SK-N-SH (cell line): ENCODE measurements at regions not wholly inside any gene's neighbourhood (a gene's known extent, or its start where the extent isn't known, plus 50 kb on each side); places are given as distances from the start of the nearest gene placed in this dataset.

Experiments
- CTCF ChIA-PET: fragments of 300-600, 350-600 bp; formaldehyde crosslinking; extraction: SDS; loops from one replicate; lab custom pipeline; 2021; lab: Yijun Ruan, JAX
- POLR2A ChIA-PET: fragments of 350-600 bp; sonication (Branson Sonifier 250); formaldehyde crosslinking; extraction: SDS; loops from one replicate; lab custom pipeline; 2020; ENCODE audit warnings: antibody characterized with exemption, inconsistent platforms; lab: Yijun Ruan, JAX
- DNase-seq: peaks from one replicate; pipeline ENCODE4 v3.0.0; 2012
- H2AFZ ChIP-seq: fragments of 200-600 bp; sonication (generic); 2 replicates; pipeline ENCODE4 v1.8.1; 2016; ENCODE audit warnings: antibody characterized with exemption, mild to moderate bottlenecking, low read depth
- H3F3A ChIP-seq: fragments of 200-600 bp; sonication (generic); replicated peaks from 2 replicates; pipeline ENCODE3; 2016; ENCODE audit warnings: antibody characterized with exemption, mild to moderate bottlenecking; ENCODE audit not compliant: insufficient read depth
- H3K27ac ChIP-seq, 2 experiments: fragments of 200-500 bp in 1 of 2; fragments of 200-600 bp in 1 of 2; sonication (Bioruptor generic) in 1 of 2; sonication (generic), shearing (Covaris generic) in 1 of 2; 2 replicates each; pipeline versions ENCODE4 v1.5.1 to v1.6.1; 2014 to 2016; ENCODE audit warnings: low read depth in 2 of 2, inconsistent platforms in 1 of 2, low read length in 1 of 2, mild to moderate bottlenecking in 1 of 2, mixed read lengths in 1 of 2
- H3K27me3 ChIP-seq: fragments of 200-600 bp; sonication (generic), shearing (Covaris generic); 2 replicates; pipeline ENCODE4 v1.6.1; 2016; ENCODE audit warnings: mixed run types; ENCODE audit not compliant: insufficient read depth
- H3K36me3 ChIP-seq, 2 experiments: fragments of 200-500 bp in 1 of 2; fragments of 200-600 bp in 1 of 2; sonication (Bioruptor generic) in 1 of 2; sonication (generic) in 1 of 2; replicated peaks in 1 of 2; 2 replicates each; pipeline versions ENCODE3 to v1.5.1; 2014 to 2016; ENCODE audit warnings: low read length in 1 of 2, mild to moderate bottlenecking in 1 of 2; ENCODE audit not compliant: insufficient read depth in 2 of 2, control insufficient read depth in 1 of 2
- H3K4me1 ChIP-seq, 2 experiments: fragments of 200-500 bp in 1 of 2; fragments of 200-600 bp in 1 of 2; sonication (Bioruptor generic) in 1 of 2; sonication (generic), shearing (Covaris generic) in 1 of 2; 2 replicates each; pipeline versions ENCODE4 v1.5.1 to v1.6.1; 2014 to 2016; ENCODE audit warnings: low read depth in 1 of 2, low read length in 1 of 2, mixed run types in 1 of 2; ENCODE audit not compliant: insufficient read depth in 2 of 2, control insufficient read depth in 1 of 2
- H3K4me2 ChIP-seq: fragments of 200-600 bp; sonication (generic), shearing (Covaris generic); 2 replicates; pipeline ENCODE4 v1.6.1; 2017; ENCODE audit warnings: mixed run types
- H3K4me3 ChIP-seq, 2 experiments: fragments of 200-500 bp in 1 of 2; fragments of 200-600 bp in 1 of 2; sonication (Bioruptor generic) in 1 of 2; sonication (generic), shearing (Covaris generic) in 1 of 2; 2 replicates each; pipeline versions ENCODE4 v1.5.1 to v1.8.1; 2014 to 2016; ENCODE audit warnings: low read depth in 2 of 2, inconsistent platforms in 1 of 2, low read length in 1 of 2, mild to moderate bottlenecking in 1 of 2, mixed read lengths in 1 of 2, moderate library complexity in 1 of 2
- H3K79me2 ChIP-seq: fragments of 200-600 bp; sonication (generic); 2 replicates; pipeline ENCODE4 v1.8.1; 2017; ENCODE audit warnings: mild to moderate bottlenecking; ENCODE audit not compliant: insufficient read depth
- H3K9ac ChIP-seq: fragments of 200-600 bp; sonication (generic); 2 replicates; pipeline ENCODE4 v1.6.1; 2017; ENCODE audit warnings: mixed run types
- H3K9me2 ChIP-seq: fragments of 200-600 bp; sonication (generic); 2 replicates; pipeline ENCODE4 v1.6.1; 2017; ENCODE audit warnings: mixed run types
- H3K9me3 ChIP-seq: fragments of 200-600 bp; sonication (generic); 2 replicates; pipeline ENCODE4 v1.6.1; 2017; ENCODE audit warnings: mixed run types, mild to moderate bottlenecking, moderate library complexity
- H4K20me1 ChIP-seq: fragments of 200-600 bp; sonication (generic); 2 replicates; pipeline ENCODE4 v1.6.1; 2017; ENCODE audit warnings: mild to moderate bottlenecking, mixed run types; ENCODE audit not compliant: insufficient read depth
- CTCF ChIP-seq: fragments of 200-600 bp; sonication (generic); IDR thresholded peaks from 2 replicates; pipeline ENCODE4 v1.6.1; 2017; ENCODE audit warnings: antibody characterized with exemption, mild to moderate bottlenecking, moderate library complexity
- EZH2phosphoT487 ChIP-seq: fragments of 200-600 bp; sonication (generic); IDR thresholded peaks from 2 replicates; pipeline ENCODE4 v1.6.1; 2017; ENCODE audit warnings: low read depth, mixed run types, mild to moderate bottlenecking, antibody characterized with exemption, moderate library complexity, borderline replicate concordance
- FOXJ3 ChIP-seq: sonication (generic); formaldehyde crosslinking; IDR thresholded peaks from 2 replicates; pipeline ENCODE4 v1.5.1; 2020; ENCODE audit warnings: mild to moderate bottlenecking, missing genetic modification reagents
- MAX ChIP-seq: IDR thresholded peaks from 2 replicates; pipeline ENCODE4 v1.4.0; 2012; ENCODE audit warnings: low read depth
- MEF2A ChIP-seq: IDR thresholded peaks from 2 replicates; pipeline ENCODE4 v1.4.0; 2012; ENCODE audit warnings: low read depth, borderline replicate concordance
- MXI1 ChIP-seq: IDR thresholded peaks from 2 replicates; pipeline ENCODE4 v1.6.1; 2012; ENCODE audit warnings: mild to moderate bottlenecking, low read depth, low read length, improper control_type of control experiment
- NFIC ChIP-seq: IDR thresholded peaks from 2 replicates; pipeline ENCODE4 v1.4.0; 2012; ENCODE audit warnings: borderline replicate concordance
- POLR2AphosphoS5 ChIP-seq: IDR thresholded peaks from 2 replicates; pipeline ENCODE4 v1.6.1; 2012; ENCODE audit warnings: low read depth, low read length
- RAD21 ChIP-seq: IDR thresholded peaks from 2 replicates; pipeline ENCODE4 v1.6.1; 2012; ENCODE audit warnings: mild to moderate bottlenecking, low read length
- RCOR1 ChIP-seq: fragments of 150-350 bp; IDR thresholded peaks from 2 replicates; pipeline ENCODE4 v1.6.1; 2017; ENCODE audit warnings: antibody characterized with exemption, low read length
- RFX5 ChIP-seq: IDR thresholded peaks from 2 replicates; pipeline ENCODE4 v1.6.1; 2012; ENCODE audit warnings: mild to moderate bottlenecking, improper control_type of control experiment, low read length
- RXRA ChIP-seq: IDR thresholded peaks from 2 replicates; pipeline ENCODE4 v1.4.0; 2012; ENCODE audit warnings: low read depth, mild to moderate bottlenecking, borderline replicate concordance
- TAF1 ChIP-seq: IDR thresholded peaks from 2 replicates; pipeline ENCODE4 v1.6.1; 2012; ENCODE audit warnings: low read depth, mild to moderate bottlenecking, low read length, moderate library complexity, borderline replicate concordance
- TCF12 ChIP-seq: IDR thresholded peaks from 2 replicates; pipeline ENCODE4 v1.4.0; 2012
- TEAD4 ChIP-seq: IDR thresholded peaks from 2 replicates; pipeline ENCODE4 v1.4.0; 2012; ENCODE audit warnings: mild to moderate bottlenecking, borderline replicate concordance; ENCODE audit not compliant: insufficient read depth
- YY1 ChIP-seq: IDR thresholded peaks from 2 replicates; pipeline ENCODE4 v1.4.0; 2012; ENCODE audit warnings: low read depth, mild to moderate bottlenecking
- WGBS: methylation state at CpG from one replicate; pipeline ENCODE4 v1.1.6; 2017; ENCODE audit warnings: low lambda C conversion rate; 5-methylcytosine and 5-hydroxymethylcytosine counted together

- 60% methylated on average over 10 of the region's 17 CpGs for WGBS
- Histone ChIP-seq H3K4me2 (no peak overlapping the region), H2AFZ (no peak overlapping the region), H4K20me1 (no peaks in the 10 kb centered on the region), H3K27me3 (no peaks in the 10 kb centered on the region), H3K9ac (no peak overlapping the region), H3K9me3 (no peaks in the 10 kb centered on the region), H3K27ac (no peak overlapping the region), H3K9me2 (no peaks in the 10 kb centered on the region), H3K4me1 (no peaks in the 10 kb centered on the region; a peak in 1 of 4 replicates), H3K79me2 (no peaks in the 10 kb centered on the region), H3K36me3 (no peaks in the 10 kb centered on the region), H3K4me3 (no peak overlapping the region), H3F3A (no peaks in the 10 kb centered on the region)
- TF ChIP-seq RAD21 = no peak
- TF ChIP-seq RFX5 = no peak
- no peak for TF ChIP-seq MXI1
- TF ChIP-seq RXRA = no peak
- no peak for TF ChIP-seq YY1
- no peak for TF ChIP-seq FOXJ3 (CRISPR knock-in tag)
- TF ChIP-seq MAX = no peak
- no peak for TF ChIP-seq TCF12
- TF ChIP-seq TAF1 = no peak
- no peak for TF ChIP-seq EZH2phosphoT487
- ChIA-PET CTCF (interaction anchor here (0.9 to 2.1 kb wide), 2 partner anchors 34 to 233 kb away, joined by 3 to 8 read pairs; no protein-coding TSS in a partner anchor), POLR2A (no interaction called here)
- no peak for DNase-seq
These were observed 63.3 kb upstream of the CHST15 start for GRCh38 chr10:124156524-124157260.

GRCh38 chr10:124155781-124156435 is 62.5 kb upstream of the CHST15 start:
- Histone ChIP-seq H3K9ac (no peak overlapping the region), H3K27ac (no peak overlapping the region), H3K27me3 (no peaks in the 10 kb centered on the region), H3K9me2 (no peaks in the 10 kb centered on the region), H4K20me1 (no peaks in the 10 kb centered on the region), H3K4me1 (no peaks in the 10 kb centered on the region; a peak in 1 of 4 replicates), H2AFZ (no peak overlapping the region), H3K4me3 (no peak overlapping the region), H3K79me2 (no peaks in the 10 kb centered on the region), H3K36me3 (no peaks in the 10 kb centered on the region), H3F3A (no peaks in the 10 kb centered on the region), H3K9me3 (no peaks in the 10 kb centered on the region)
- POLR2A ChIA-PET = no interaction called here
- no peak for DNase-seq
- TF ChIP-seq POLR2AphosphoS5 = no peak
- TF ChIP-seq RCOR1 = no peak
- TF ChIP-seq NFIC = no peak
- TF ChIP-seq CTCF = no peak
- TF ChIP-seq TEAD4 = no peak
- TF ChIP-seq MEF2A = no peak
- TF ChIP-seq, all 33 proteins: peak for 0
- 80% methylated on average over 14 of the region's 17 CpGs for WGBS
- CTCF ChIA-PET = interaction anchor here (0.9 to 2.1 kb wide), 2 partner anchors 33 to 234 kb away, joined by 3 to 8 read pairs; no protein-coding TSS in a partner anchor
- no peak overlapping the region for H3K4me2 ChIP-seq
